HG03432 (cell line): ENCODE measurements at regions not wholly inside any gene's neighbourhood (a gene's known extent, or its start where the extent isn't known, plus 50 kb on each side); places are given as distances from the start of the nearest gene placed in this dataset.
"Not testable (repeated sequence)": the region's sequence is repeated elsewhere in the genome, so short reads cannot be mapped to it uniquely, and the experiment has no call there.

Experiments
- ATAC-seq: cut with Tn5 transposase; IDR thresholded peaks from one replicate; pipeline ENCODE4 v1.9.1; 2021; ENCODE audit warnings: mild to moderate bottlenecking, moderate library complexity; ENCODE audit not compliant: unreplicated experiment

GRCh38 chr1:232180779-232181136 is 449.2 kb downstream of the SIPA1L2 start:
- no peak for ATAC-seq

DNA sequence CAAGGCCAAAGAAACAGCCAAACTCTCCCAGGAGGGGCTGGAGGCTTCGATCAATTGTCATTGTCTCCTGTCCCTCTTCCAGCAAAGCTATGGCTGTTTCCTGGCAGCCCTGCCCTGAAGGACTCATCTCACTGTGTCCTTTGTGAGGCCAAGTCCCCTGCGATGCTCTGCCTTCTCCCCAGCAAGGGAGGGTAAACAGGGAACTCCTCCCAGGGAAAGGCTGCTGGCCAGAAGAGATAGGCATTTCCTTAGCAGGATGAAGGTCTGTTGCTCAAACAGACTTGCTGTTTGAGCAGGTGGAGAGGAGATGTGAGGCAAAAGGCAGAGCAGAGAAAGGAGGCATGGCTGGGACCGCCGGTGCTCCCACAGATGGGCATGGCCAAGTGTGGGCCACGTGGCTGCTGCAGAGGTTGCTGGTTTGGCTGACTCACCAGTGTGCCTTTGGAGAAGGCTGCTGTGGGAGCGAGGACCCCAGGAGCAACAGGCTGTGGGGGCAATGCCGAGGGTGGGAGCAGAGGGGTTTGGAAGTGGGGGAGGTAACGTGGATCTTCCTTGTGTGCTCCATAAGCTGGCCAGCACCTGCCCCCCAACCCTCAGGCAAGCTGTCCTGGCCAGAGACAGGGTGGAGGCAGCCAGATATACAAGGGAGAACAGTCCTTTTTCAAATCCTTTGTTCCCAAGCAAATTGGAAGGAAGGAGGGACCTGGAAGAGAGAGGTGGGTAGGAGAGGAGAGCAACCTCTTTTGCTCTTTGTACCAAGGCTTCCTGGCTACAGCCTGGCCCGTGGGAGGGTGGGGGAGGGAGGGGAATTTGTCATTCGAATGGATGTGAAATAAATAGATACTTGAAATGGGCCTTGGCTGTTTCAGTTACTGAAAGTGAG is 449.8 kb downstream of the SIPA1L2 start:
- no peak for ATAC-seq

DNA sequence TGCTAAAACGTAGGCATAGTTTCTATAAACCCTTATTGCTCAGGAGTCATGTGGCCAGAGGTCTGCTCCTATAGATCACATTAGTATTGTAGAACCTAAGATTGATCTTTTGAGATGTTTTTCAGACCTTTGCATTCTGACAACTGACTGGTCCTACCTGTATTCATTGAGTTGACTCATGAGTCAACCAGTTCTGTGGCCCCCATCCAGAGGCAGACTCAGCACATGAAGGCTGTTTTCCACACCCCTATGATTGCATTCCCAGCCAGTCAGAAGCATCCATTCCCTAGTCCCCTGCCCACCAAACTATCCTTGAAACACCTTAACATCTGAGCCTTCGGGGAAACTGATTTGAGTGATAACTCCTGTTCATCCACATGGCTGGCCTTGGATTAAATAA is 451.7 kb downstream of the SIPA1L2 start:
- ATAC-seq = no peak

DNA sequence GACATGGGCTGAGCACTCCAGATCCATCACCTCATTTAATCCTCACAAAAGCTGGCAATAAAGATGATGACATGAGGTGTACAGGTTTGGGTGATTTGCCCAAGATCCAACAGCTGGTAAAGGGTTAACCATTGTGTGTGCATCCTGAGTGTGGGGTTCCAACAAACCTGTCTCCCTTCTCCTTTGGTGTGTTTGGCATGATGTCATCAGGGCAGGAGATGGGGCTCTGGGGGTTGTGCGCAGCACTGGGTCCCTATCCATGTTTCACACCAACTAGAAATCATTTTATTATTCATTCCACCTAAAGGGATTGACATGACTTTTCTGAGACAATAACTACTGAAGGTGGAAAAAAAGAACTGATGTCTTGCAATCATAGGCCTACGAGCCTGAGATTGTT is 452.5 kb downstream of the SIPA1L2 start:
- no peak for ATAC-seq

DNA sequence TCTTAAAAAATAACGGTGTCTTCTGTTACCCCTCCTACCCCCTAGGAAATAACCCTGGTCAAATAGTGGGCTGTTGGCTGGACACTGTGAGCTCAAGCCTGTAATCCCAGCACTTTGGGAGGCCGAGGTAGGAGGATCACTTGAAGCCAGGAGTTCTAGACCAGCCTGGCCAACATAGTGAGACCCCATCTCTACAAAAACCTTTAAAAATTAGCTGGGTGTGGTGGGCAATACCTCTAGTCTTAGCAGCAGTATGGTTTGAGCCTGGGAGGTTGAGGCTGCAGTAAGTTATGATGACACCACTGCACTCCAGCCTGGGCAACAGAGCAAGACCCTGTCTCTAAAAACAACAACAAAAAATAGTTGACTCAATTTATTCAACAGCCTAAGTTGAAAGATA is 453.7 kb downstream of the SIPA1L2 start:
- ATAC-seq = no peak

DNA sequence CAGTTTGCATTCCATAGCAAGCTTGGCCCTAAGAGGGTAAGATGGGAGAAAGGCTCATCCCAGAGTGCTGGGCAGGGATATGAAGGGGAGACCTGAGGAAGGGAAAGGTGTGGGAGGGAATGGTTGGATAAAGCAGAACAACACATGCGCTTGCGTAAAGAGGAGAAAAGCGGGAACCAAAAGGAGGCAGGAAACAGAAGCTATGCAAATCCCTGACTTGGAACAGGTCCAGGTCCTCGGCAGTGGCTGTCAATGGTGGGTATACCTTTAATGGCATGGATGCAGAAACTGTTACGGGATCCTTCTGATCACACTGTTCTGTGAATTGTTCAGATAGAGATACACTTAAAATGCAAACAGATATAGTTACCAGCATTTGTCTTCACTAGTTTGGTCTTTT is 455.6 kb downstream of the SIPA1L2 start:
- no peak for ATAC-seq

DNA sequence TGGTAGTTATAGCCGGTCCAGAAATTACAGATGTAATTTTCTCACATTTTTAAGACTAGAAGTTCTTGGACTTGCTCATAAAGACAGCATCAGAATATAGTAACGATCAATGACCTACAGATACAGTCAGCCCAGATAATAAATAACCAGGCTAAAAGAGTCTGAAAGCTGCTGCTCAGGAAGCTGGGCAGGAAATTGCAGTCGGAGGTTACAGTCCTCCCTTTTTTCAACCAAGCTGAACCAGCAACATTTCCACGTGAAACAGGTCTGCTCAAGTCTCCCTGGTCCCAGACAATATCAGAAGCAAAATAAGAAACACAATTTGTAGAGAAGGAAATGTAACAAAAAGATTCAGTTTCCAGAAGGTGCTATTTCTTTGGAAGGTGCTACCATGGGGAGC is 457.4 kb downstream of the SIPA1L2 start:
- ATAC-seq = no peak

DNA sequence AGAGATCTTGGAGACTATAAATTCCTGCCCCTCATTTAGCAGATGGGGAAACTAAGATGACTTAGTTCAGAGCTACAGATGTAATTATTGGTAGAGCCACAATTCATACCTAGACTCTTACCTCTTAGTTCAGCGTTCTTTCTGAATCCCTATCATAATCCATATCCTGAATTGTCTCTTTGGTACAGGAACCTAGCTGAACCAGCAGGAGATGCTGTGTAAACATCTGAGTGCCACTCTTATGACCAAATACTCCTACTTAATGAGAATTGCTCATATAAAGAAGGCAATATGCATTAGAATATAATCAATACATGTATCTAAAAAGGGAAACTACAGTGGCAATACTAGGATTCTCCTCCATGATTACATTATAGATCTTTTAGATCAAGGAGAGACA is 459.0 kb downstream of the SIPA1L2 start:
- no peak for ATAC-seq

GRCh38 chr1:232169436-232169835 is 460.5 kb downstream of the SIPA1L2 start:
- ATAC-seq = no peak

DNA sequence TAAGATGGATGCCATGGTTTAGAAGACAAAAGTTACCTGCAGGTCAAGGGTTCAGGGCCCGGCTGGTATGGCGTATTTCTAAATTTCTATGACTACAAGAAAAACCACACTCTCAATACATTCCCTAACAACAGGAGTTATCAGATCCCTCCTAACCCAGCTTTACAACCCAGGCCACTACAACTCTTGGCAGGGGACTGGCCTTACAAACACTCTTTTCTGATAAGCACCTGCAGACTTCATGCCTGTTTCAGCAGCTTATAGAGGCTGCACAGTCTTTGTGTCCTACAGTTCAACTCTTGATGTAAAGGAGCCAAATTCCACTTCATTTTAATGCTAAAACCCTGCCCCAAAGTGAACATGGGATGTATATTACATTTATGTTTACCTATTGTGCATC is 461.4 kb downstream of the SIPA1L2 start:
- no peak for ATAC-seq

- no peak for ATAC-seq
Measured at GRCh38 chr1:232166942-232167341, 463.0 kb downstream of the SIPA1L2 start.

DNA sequence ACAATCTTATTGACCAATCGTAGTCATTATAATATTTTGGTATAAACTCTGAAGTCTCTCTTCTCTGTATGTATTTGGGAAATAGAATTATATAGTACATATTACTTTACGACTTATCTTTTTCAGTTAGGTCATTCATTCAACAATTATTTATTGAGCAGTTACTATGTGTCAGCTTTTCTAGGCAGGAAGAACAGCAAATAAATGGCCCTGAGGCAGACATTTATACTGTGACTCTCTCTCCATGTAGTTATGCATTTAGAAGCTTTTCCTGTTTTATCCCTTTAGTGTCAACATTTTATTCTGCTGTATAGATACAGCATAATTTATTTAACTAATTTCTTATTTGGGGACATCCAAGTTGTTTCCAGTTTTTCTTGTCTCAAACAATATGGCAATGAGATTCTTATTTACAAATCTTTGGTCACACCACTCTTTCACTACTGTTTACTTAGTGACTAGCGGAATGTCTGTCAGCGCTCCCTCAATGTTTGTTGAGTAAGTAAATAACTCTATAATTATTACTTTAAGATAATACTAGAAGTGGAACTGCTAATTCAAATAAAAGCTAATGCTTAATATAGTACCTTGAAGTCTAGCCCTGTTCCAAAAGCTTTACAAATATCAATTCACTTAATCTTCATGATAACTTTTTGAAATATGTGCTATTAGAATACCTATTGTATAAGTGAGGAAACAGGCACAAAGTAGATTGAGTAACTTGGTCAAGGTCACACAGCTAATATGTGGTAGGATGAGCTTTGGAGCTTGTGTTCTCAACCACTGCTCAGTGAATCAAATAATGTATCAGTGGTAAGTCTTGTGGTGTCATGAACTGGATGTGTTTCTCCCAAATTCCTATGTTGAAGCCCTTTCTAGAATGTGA is 465.6 kb downstream of the SIPA1L2 start:
- no peak for ATAC-seq

GRCh38 chr1:232163533-232163932 is 466.4 kb downstream of the SIPA1L2 start:
- no peak for ATAC-seq

GRCh38 chr1:232162001-232162400 is 467.9 kb downstream of the SIPA1L2 start:
- ATAC-seq = no peak

GRCh38 chr1:232158558-232158957 is 471.4 kb downstream of the SIPA1L2 start:
- ATAC-seq = not testable (repeated sequence)

DNA sequence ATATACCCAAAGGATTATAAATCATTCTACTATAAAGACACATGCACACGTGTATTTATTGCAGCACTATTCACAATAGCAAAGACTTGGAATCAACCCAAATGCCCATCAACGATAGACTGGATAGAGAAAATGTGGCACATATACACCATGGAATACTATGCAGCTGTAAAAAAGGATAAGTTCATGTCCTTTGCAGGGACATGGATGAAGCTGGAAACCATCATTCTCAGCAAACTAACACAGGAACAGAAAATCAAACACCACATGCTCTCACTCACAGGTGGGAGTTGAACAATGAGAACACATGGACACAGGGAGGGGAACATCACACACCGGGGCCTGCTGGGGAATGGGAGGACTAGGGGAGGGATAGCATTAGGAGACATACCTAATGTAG is 473.9 kb downstream of the SIPA1L2 start:
- not testable (repeated sequence) for ATAC-seq

- no peak for ATAC-seq
Measured at GRCh38 chr1:232153652-232154051, 476.3 kb downstream of the SIPA1L2 start.

DNA sequence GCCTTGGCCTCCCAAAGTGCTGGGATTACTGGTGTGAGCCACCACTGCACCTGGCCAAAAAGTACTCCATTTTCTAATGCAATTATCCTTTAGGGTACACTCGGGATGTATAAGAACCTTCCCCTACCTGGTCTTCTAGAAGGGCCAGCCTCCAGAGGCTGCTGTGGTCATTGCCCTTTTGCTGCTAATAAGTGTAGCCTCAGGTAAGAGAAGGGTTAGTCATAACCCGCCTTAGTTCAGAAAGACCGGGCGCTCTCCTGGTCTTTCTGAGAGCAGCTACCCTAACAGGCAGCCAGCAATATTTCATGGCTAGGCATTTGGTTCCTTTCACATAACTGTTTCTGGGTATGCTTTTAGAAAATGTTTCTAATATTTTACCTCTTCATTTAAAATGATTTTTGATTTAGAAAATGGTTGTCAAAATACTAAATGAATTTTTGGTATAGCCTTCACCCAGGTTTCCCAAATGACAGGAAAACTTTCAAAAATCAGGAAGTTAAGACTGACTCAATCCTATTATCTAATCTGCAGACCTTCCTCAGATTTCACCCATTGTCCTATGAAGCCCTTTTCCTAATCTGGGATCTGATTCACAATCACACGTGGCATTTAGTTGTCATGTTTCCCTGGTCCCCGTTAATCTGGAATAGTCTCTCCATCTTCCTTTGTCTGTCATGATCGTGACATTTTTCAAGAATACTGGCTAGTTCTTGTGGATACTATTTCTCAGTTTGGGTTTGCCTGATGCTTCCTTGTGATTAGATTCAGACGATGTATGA is 479.0 kb downstream of the SIPA1L2 start:
- ATAC-seq = no peak

DNA sequence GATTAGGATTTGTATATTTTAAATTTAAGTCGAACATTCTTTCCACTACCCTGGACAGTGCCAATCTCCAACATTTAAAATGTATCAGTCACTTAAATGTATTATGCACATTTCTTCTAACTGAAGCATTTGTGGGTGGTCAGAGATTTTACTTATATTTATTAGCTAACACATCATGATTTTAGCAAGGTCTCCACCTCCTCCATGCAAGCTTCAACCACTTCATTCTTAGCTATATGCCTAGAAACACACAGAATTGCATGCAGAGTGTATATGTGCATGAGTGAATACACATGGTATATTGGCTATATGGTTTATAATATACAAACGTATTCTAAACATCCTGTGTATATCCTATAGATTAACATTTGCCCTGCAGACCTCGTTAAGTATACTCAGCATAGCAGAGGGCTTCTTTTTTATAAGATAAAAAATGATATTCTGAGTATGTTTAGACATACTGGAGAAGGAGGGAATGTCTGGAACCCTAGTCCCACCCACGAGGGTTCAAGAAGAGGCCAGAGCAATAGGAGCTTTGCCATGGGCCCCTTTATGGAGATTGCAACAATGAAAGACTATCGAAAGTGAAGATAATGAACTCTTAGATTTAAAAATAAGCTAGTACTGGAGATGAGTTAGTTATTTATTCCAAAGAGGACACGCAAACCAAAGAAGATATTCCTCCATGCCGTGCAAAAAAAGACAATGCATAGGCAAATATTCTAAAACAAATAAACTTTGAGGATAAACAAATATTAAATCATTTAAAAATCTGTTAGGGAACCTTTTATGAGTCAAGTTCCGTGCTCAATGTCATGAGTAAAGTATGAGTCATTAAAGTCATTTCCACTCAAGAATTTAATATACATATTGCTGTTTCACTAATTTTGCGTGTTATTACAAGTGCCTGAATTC is 480.4 kb downstream of the SIPA1L2 start:
- no peak for ATAC-seq

GRCh38 chr1:232147215-232147614 is 482.7 kb downstream of the SIPA1L2 start:
- ATAC-seq = no peak
